ENCODE measurements at regions not wholly inside any gene's neighbourhood (a gene's known extent, or its start where the extent isn't known, plus 50 kb on each side); places are given as distances from the start of the nearest gene placed in this dataset.

GRCh38 chr11:96621161-96621560 lies 231.3 kb downstream of the JRKL start:
- TF ChIP-seq MAX (IDR thresholded peaks at IDR 0.05; ENCODE audit: low read depth, low read length) (no peak), POLR2A (IDR thresholded peaks at IDR 0.05; ENCODE audit: extremely low read depth, insufficient read length) (no peak), CTCF (IDR thresholded peaks at IDR 0.05; ENCODE audit: low read depth, low read length) (no peak), MYC (IDR thresholded peaks at IDR 0.05; ENCODE audit: low read depth, low read length) (no peak)
- no peak overlapping the region for H3K4me3 ChIP-seq (ENCODE audit: low read depth, low read length)
- no peak for DNase-seq (ENCODE audit: low read depth)

GRCh38 chr11:96622026-96622634 lies 232.3 kb downstream of the JRKL start:
- no peak for DNase-seq (ENCODE audit: low read depth)
- no peak for TF ChIP-seq MAX (IDR thresholded peaks at IDR 0.05; ENCODE audit: low read depth, low read length)
- no peak for TF ChIP-seq MYC (IDR thresholded peaks at IDR 0.05; ENCODE audit: low read depth, low read length)
- TF ChIP-seq CTCF (IDR thresholded peaks at IDR 0.05; ENCODE audit: low read depth, low read length), result no peak
- TF ChIP-seq POLR2A (IDR thresholded peaks at IDR 0.05; ENCODE audit: extremely low read depth, insufficient read length), result no peak

GRCh38 chr11:96624126-96624525 lies 234.3 kb downstream of the JRKL start:
- TF ChIP-seq CTCF (IDR thresholded peaks at IDR 0.05; ENCODE audit: low read depth, low read length) (no peak), POLR2A (IDR thresholded peaks at IDR 0.05; ENCODE audit: extremely low read depth, insufficient read length) (no peak), MYC (IDR thresholded peaks at IDR 0.05; ENCODE audit: low read depth, low read length) (no peak), MAX (IDR thresholded peaks at IDR 0.05; ENCODE audit: low read depth, low read length) (no peak)
- H3K4me3 ChIP-seq (ENCODE audit: low read depth, low read length), result no peak overlapping the region
- DNase-seq (ENCODE audit: low read depth), result no peak

More at GRCh38 chr11:96622026-96622634, 232.3 kb downstream of the JRKL start:
- H3K4me3 ChIP-seq (ENCODE audit: low read depth, low read length), result no peak overlapping the region

- no peak for TF ChIP-seq MYC (IDR thresholded peaks at IDR 0.05; ENCODE audit: low read depth, low read length)
- TF ChIP-seq MAX (IDR thresholded peaks at IDR 0.05; ENCODE audit: low read depth, low read length), result no peak
- TF ChIP-seq POLR2A (IDR thresholded peaks at IDR 0.05; ENCODE audit: extremely low read depth, insufficient read length), result no peak
- TF ChIP-seq CTCF (IDR thresholded peaks at IDR 0.05; ENCODE audit: low read depth, low read length), result no peak
- DNase-seq (ENCODE audit: low read depth), result no peak
- no peak overlapping the region for H3K4me3 ChIP-seq (ENCODE audit: low read depth, low read length)
Observed at GRCh38 chr11:96627376-96627775, 237.6 kb downstream of the JRKL start.

GRCh38 chr11:96635655-96636054 lies 245.8 kb downstream of the JRKL start:
- no peak for DNase-seq (ENCODE audit: low read depth)
- H3K4me3 ChIP-seq (ENCODE audit: low read depth, low read length), result no peak overlapping the region
- TF ChIP-seq MAX (IDR thresholded peaks at IDR 0.05; ENCODE audit: low read depth, low read length), result no peak
- TF ChIP-seq POLR2A (IDR thresholded peaks at IDR 0.05; ENCODE audit: extremely low read depth, insufficient read length), result no peak
- no peak for TF ChIP-seq CTCF (IDR thresholded peaks at IDR 0.05; ENCODE audit: low read depth, low read length)
- no peak for TF ChIP-seq MYC (IDR thresholded peaks at IDR 0.05; ENCODE audit: low read depth, low read length)

Data from NB4 (cell line).